AG09309 (cell line): ENCODE measurements at regions not wholly inside any gene's neighbourhood (a gene's known extent, or its start where the extent isn't known, plus 50 kb on each side); places are given as distances from the start of the nearest gene placed in this dataset.

Source experiments
- DNase-seq: peaks from one replicate; pipeline ENCODE4 v3.0.0-alpha.2; 2010; ENCODE audit warnings: low read depth
- H3K4me3 ChIP-seq: 2 replicates; pipeline ENCODE4 v1.5.1; 2011; ENCODE audit warnings: mild to moderate bottlenecking, low read depth, low read length, moderate library complexity; ENCODE audit not compliant: control insufficient read depth
- CTCF ChIP-seq: IDR thresholded peaks from 2 replicates; pipeline ENCODE4 v1.5.1; 2011; ENCODE audit warnings: mild to moderate bottlenecking, low read depth, low read length, inconsistent platforms; ENCODE audit not compliant: insufficient read depth, control insufficient read depth; ENCODE audit errors: missing control alignments

GRCh38 chr14:34329301-34329700, 132.7 kb downstream of the SPTSSA start:
- no peak for TF ChIP-seq CTCF
- DNase-seq, result no peak
- H3K4me3 ChIP-seq, result no peak overlapping the region

- no peak overlapping the region for H3K4me3 ChIP-seq
- no peak for DNase-seq
- no peak for TF ChIP-seq CTCF
Observed at GRCh38 chr14:34328178-34328577, 133.9 kb downstream of the SPTSSA start.

GRCh38 chr14:34325493-34325892, 136.5 kb downstream of the SPTSSA start:
- H3K4me3 ChIP-seq, result no peak overlapping the region
- DNase-seq, result no peak
- no peak for TF ChIP-seq CTCF

- H3K4me3 ChIP-seq, result no peak overlapping the region
- DNase-seq, result peak; percentile 5
- TF ChIP-seq CTCF, result peak; percentile 57
Observed at GRCh38 chr14:34324363-34324795, 137.7 kb downstream of the SPTSSA start.

- no peak overlapping the region for H3K4me3 ChIP-seq
- peak; percentile 8 for DNase-seq
- TF ChIP-seq CTCF, result peak; percentile 75
Observed at GRCh38 chr14:34322940-34323418, 139.1 kb downstream of the SPTSSA start.

GRCh38 chr14:34319140-34319539, 142.9 kb downstream of the SPTSSA start:
- no peak for TF ChIP-seq CTCF
- no peak for DNase-seq
- H3K4me3 ChIP-seq, result no peak overlapping the region

GRCh38 chr14:34318014-34318413, 144.0 kb downstream of the SPTSSA start:
- H3K4me3 ChIP-seq, result no peak overlapping the region
- no peak for TF ChIP-seq CTCF
- no peak for DNase-seq
